ENCODE measurements at regions not wholly inside any gene's neighbourhood (a gene's known extent, or its start where the extent isn't known, plus 50 kb on each side); places are given as distances from the start of the nearest gene placed in this dataset.

DNA sequence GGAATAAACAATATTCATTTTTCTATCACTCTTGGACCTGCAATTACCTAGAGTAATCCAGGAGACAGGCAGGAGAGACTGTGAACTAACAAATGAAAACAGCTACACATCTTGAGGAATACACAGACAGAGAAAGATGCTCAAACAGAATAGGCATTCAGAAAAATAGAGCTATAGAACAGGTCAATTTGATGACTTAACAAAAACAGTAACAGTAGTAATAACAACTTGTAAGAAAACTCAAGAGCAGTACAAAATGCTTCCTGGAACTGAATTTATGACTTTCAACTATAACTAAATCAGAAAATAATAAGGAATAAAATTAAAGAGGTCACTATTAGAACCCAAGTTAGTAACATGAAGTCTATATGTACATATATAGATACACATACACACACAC, 579.3 kb downstream of the TLR4 start:
- H3K27ac ChIP-seq, result no peak overlapping the region
- TF ChIP-seq, protein P1, sequence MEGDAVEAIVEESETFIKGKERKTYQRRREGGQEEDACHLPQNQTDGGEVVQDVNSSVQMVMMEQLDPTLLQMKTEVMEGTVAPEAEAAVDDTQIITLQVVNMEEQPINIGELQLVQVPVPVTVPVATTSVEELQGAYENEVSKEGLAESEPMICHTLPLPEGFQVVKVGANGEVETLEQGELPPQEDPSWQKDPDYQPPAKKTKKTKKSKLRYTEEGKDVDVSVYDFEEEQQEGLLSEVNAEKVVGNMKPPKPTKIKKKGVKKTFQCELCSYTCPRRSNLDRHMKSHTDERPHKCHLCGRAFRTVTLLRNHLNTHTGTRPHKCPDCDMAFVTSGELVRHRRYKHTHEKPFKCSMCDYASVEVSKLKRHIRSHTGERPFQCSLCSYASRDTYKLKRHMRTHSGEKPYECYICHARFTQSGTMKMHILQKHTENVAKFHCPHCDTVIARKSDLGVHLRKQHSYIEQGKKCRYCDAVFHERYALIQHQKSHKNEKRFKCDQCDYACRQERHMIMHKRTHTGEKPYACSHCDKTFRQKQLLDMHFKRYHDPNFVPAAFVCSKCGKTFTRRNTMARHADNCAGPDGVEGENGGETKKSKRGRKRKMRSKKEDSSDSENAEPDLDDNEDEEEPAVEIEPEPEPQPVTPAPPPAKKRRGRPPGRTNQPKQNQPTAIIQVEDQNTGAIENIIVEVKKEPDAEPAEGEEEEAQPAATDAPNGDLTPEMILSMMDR (IDR thresholded peaks at IDR 0.05), result no peak
- ATAC-seq (no peak), FAIRE-seq (no peak), DNase-seq (no peak)
- H3K4me1 ChIP-seq, result no peaks in the 10 kb centered on the region
- no peaks in the 10 kb centered on the region for H3K36me3 ChIP-seq
- no peaks in the 10 kb centered on the region for H3K27me3 ChIP-seq
- intact Hi-C loops (cut with DNase I), result no loop called here
- H3K4me3 ChIP-seq, result no peak overlapping the region
- H3K9me3 ChIP-seq, result no peaks in the 10 kb centered on the region

DNA sequence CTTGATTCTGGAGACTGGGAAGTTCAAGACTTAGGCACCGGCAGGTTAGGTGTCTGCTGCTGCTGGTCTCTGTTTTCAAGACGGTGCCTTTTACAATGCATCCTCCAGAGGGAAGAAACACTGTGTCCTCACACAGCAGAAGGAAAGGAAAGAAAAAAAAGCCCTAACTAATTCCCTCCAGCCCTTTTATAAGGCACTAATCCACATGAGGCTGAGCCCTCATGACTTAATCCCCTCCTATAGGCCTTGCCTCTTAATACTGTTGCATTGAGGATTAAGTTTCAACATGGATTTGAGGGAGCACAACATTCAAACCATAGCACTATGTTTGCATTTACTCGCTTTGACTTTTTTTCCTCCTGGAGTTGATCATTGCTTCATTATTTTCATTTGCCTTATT, 585.9 kb downstream of the TLR4 start:
- 51 to 55% methylated on average over 3 of the region's 3 CpGs for WGBS, 2 donors
- FAIRE-seq (no peak), ATAC-seq (no peak), DNase-seq (no peak)
- Histone ChIP-seq H3K27me3 (no peaks in the 10 kb centered on the region), H3K4me3 (no peak overlapping the region), H3K9me3 (no peaks in the 10 kb centered on the region), H3K36me3 (no peaks in the 10 kb centered on the region), H3K4me1 (no peaks in the 10 kb centered on the region), H3K27ac (no peak overlapping the region)
- TF ChIP-seq, protein P1 (IDR thresholded peaks at IDR 0.05), result no peak
- intact Hi-C loops (cut with DNase I), result no loop called here

DNA sequence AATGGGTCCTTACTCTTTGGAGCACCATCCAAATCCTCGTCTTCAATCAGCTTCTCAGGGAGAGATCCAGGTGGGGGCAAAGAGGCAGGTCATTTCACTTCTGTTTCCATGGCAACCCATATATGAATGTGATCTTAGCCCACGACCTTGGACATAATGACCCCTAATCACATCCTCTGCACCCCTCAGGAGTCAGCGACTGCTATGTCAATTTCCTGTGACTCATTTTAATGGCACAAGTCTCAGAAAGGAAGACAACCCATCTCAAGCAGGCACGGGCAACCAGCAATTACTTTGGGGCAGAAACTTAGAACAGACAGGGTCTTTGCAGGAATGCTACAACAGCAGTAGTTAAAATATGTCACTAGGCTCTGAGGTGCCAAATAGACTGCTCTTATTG, 591.2 kb downstream of the TLR4 start:
- Histone ChIP-seq H3K27me3 (no peaks in the 10 kb centered on the region), H3K36me3 (no peaks in the 10 kb centered on the region), H3K27ac (no peak overlapping the region), H3K4me3 (no peak overlapping the region), H3K4me1 (no peaks in the 10 kb centered on the region), H3K9me3 (no peaks in the 10 kb centered on the region)
- TF ChIP-seq, protein P1 (IDR thresholded peaks at IDR 0.05), result no peak
- 31 to 36% methylated on average over 4 of the region's 4 CpGs for WGBS, 2 donors
- no peak for ATAC-seq
- FAIRE-seq, result no peak
- DNase-seq, result no peak
- intact Hi-C loops (cut with DNase I), result no loop called here

DNA sequence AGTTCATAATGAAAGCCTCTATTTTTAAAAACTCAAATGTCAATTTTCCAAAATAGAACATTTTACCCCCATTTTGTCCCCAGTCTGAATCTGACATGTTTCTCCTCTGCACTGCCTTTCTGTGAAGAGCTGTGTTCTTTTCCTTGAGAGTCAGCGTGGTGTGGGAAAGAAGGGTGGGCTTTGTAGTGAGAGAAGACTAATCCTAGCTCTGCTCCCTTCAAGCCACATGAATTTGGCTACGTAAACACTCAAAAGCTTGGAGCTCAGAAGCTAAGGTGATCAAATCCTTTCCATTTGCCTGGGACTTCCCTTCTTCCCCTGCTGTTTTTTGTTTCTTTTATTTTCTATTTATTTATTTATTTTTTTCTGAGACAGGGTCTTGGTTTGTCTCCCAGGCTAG, 598.5 kb downstream of the TLR4 start:
- intact Hi-C loops (cut with DNase I), result no loop called here
- Histone ChIP-seq H3K36me3 (no peaks in the 10 kb centered on the region), H3K27ac (no peak overlapping the region), H3K27me3 (no peaks in the 10 kb centered on the region), H3K4me3 (no peak overlapping the region), H3K4me1 (no peaks in the 10 kb centered on the region), H3K9me3 (no peaks in the 10 kb centered on the region)
- no peak for ATAC-seq
- FAIRE-seq, result no peak
- TF ChIP-seq, protein P1 (IDR thresholded peaks at IDR 0.05), result no peak
- 69 to 80% methylated on average over 2 of the region's 2 CpGs for WGBS, 2 donors
- DNase-seq, result no peak

DNA sequence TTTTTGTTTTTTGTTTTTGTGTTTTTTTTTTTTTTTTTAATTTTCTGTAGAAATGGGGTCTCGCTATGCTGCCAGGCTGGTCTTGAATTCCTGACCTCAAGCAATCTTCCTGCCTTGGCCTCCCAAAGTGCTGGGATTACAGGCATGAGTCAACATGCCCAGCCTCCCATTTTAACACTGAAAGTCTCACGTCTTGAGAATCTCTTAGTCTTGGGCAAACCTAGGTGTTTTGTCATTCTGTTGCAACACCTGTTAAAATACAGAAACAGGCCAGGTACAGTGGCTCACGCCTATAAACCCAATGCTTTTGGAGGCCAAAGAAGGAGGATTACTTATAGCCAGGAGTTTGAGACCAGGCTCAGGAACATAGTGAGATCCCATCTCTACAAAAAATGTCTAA, 599.0 kb downstream of the TLR4 start:
- intact Hi-C loops (cut with DNase I), result no loop called here
- TF ChIP-seq, protein P1 (IDR thresholded peaks at IDR 0.05), result no peak
- FAIRE-seq, result no peak

More for the DNA sequence above, 599.0 kb downstream of the TLR4 start:
- H3K27me3 ChIP-seq, result no peaks in the 10 kb centered on the region
- ATAC-seq (no peak), DNase-seq (no peak)
- H3K9me3 ChIP-seq, result no peaks in the 10 kb centered on the region
- 57 to 60% methylated on average over 3 of the region's 3 CpGs for WGBS, 2 donors
- H3K36me3 ChIP-seq, result no peaks in the 10 kb centered on the region
- H3K4me3 ChIP-seq, result no peak overlapping the region
- H3K27ac ChIP-seq, result no peak overlapping the region
- no peaks in the 10 kb centered on the region for H3K4me1 ChIP-seq
